Right lobe of liver (tissue), 6 donors: ENCODE measurements at regions not wholly inside any gene's neighbourhood (a gene's known extent, or its start where the extent isn't known, plus 50 kb on each side); places are given as distances from the start of the nearest gene placed in this dataset.

Experiments used
- ATAC-seq, 4 donors: fragments of 200-7000 bp; cut with Tn5 transposase; one replicate each; pipeline ENCODE4 v1.9.1; 2020; ENCODE audit warnings: mild to moderate bottlenecking in 4 of 4, moderate library complexity in 4 of 4
- DNase-seq, 3 donors: peaks; one replicate each; pipeline ENCODE4 v3.0.0-alpha.2; 2020
- H3K27ac ChIP-seq, 3 donors: fragments of 200-600 bp; one replicate each; pipeline ENCODE4 v1.8.0; 2022
- H3K27me3 ChIP-seq, 2 donors: fragments of 200-600 bp; one replicate each; pipeline ENCODE4 v1.8.0; 2022
- H3K36me3 ChIP-seq, 4 donors: fragments of 200-600 bp; sonication (generic) in 1 of 4; one replicate each; pipeline versions ENCODE4 v1.5.1 to v1.8.0; 2017 to 2022; ENCODE audit warnings: control low read depth in 1 of 4
- H3K4me1 ChIP-seq, 4 donors: fragments of 200-600 bp; sonication (generic) in 1 of 4; one replicate each; pipeline versions ENCODE4 v1.5.1 to v1.8.0; 2017 to 2022; ENCODE audit warnings: control low read depth in 1 of 4
- H3K4me3 ChIP-seq, 3 donors: fragments of 200-600 bp; one replicate each; pipeline ENCODE4 v1.8.0; 2022
- H3K9me3 ChIP-seq, 4 donors: fragments of 200-600 bp; sonication (generic) in 1 of 4; one replicate each; pipeline versions ENCODE4 v1.5.1 to v1.8.0; 2017 to 2022; ENCODE audit warnings: control low read depth in 1 of 4
- CTCF ChIP-seq, 4 donors: fragments of 200-600 bp in 3 of 4; fragments of 450-650 bp in 1 of 4; IDR thresholded peaks; one replicate each; pipeline versions ENCODE4 v1.5.1 to v1.8.0; 2016 to 2022; ENCODE audit warnings: antibody characterized with exemption in 4 of 4, mild to moderate bottlenecking in 2 of 4
- POLR2A ChIP-seq: fragments of 450-650 bp; IDR thresholded peaks from one replicate; pipeline ENCODE4 v1.6.1; 2017; ENCODE audit warnings: antibody characterized with exemption, mild to moderate bottlenecking
- WGBS: methylation state at CpG from one replicate; pipeline ENCODE4 v1.1.6; 2018; ENCODE audit warnings: low coverage, low lambda C conversion rate; ENCODE audit not compliant: insufficient coverage; ENCODE audit errors: missing lambda C conversion rate; 5-methylcytosine and 5-hydroxymethylcytosine counted together
- intact Hi-C, 2 donors: fragments of 100-400 bp; cut with DNase I; formaldehyde crosslinking; loops; one replicate each; pipeline versions ENCODE4 v1.11.2 to v1.14.1; 2022
- donor health status: DM: no; HTN: yes; CAD: no.
- donor health status: DM: no; HTN: no; CAD: no.
- donor health status: DM: no; HTN: no; CAD: no.
- donor health status: DM: no; HTN: yes; CAD: no.
- donor health status: DM: no; HTN: yes; CAD: no.

GRCh38 chr1:87730274-87731216 lies 401.9 kb downstream of the LMO4 start:
- H3K4me1 ChIP-seq: no peaks in the 10 kb centered on the region
- 69% methylated on average over 9 of the region's 9 CpGs for WGBS
- no peak overlapping the region for H3K4me3 ChIP-seq
- no peaks in the 10 kb centered on the region for H3K36me3 ChIP-seq
- DNase-seq (no peak), ATAC-seq (no peak)
- H3K27ac ChIP-seq: no peak overlapping the region
- intact Hi-C loops: no loop called here
- no peaks in the 10 kb centered on the region for H3K9me3 ChIP-seq
- no peaks in the 10 kb centered on the region for H3K27me3 ChIP-seq
- TF ChIP-seq CTCF (IDR thresholded peaks at IDR 0.05) (no peak), POLR2A (no peak)

GRCh38 chr1:87733386-87733785 lies 404.7 kb downstream of the LMO4 start:
- Histone ChIP-seq H3K9me3 (no peaks in the 10 kb centered on the region), H3K36me3 (no peaks in the 10 kb centered on the region), H3K4me1 (no peaks in the 10 kb centered on the region), H3K27ac (no peak overlapping the region), H3K4me3 (no peak overlapping the region), H3K27me3 (no peaks in the 10 kb centered on the region)
- intact Hi-C loops: no loop called here
- no peak for DNase-seq
- TF ChIP-seq POLR2A: no peak
- no peak for TF ChIP-seq CTCF (IDR thresholded peaks at IDR 0.05)
- ATAC-seq: no peak

GRCh38 chr1:87735750-87736149 lies 407.1 kb downstream of the LMO4 start:
- no peaks in the 10 kb centered on the region for H3K27me3 ChIP-seq
- ATAC-seq (no peak), DNase-seq (no peak)
- intact Hi-C loops: no loop called here
- no peaks in the 10 kb centered on the region for H3K4me1 ChIP-seq
- H3K27ac ChIP-seq: no peak overlapping the region
- H3K4me3 ChIP-seq: no peak overlapping the region
- WGBS: no CpG with 5 or more reads among the region's 1 CpG
- no peak for TF ChIP-seq POLR2A
- TF ChIP-seq CTCF (IDR thresholded peaks at IDR 0.05): no peak
- no peaks in the 10 kb centered on the region for H3K36me3 ChIP-seq
- H3K9me3 ChIP-seq: no peaks in the 10 kb centered on the region

- DNase-seq (no peak), ATAC-seq (no peak)
- Histone ChIP-seq H3K27me3 (no peaks in the 10 kb centered on the region), H3K4me1 (no peaks in the 10 kb centered on the region), H3K9me3 (no peaks in the 10 kb centered on the region), H3K4me3 (no peak overlapping the region), H3K27ac (no peak overlapping the region), H3K36me3 (no peaks in the 10 kb centered on the region)
- intact Hi-C loops: no loop called here
- TF ChIP-seq CTCF (IDR thresholded peaks at IDR 0.05): no peak
- no peak for TF ChIP-seq POLR2A
- 79% methylated on average over 2 of the region's 2 CpGs for WGBS
Measured at GRCh38 chr1:87739141-87739540, 410.5 kb downstream of the LMO4 start.
